Ovary (tissue), 3 donors: ENCODE measurements at regions not wholly inside any gene's neighbourhood (a gene's known extent, or its start where the extent isn't known, plus 50 kb on each side); places are given as distances from the start of the nearest gene placed in this dataset.
"Not testable (repeated sequence)": the region's sequence is repeated elsewhere in the genome, so short reads cannot be mapped to it uniquely, and the experiment has no call there.

Experiments
- CTCF ChIP-seq, 3 donors: fragments of 450-650 bp in 2 of 3; fragments of 200-600 bp in 1 of 3; IDR thresholded peaks; one replicate each; pipeline versions ENCODE4 v1.5.1 to v1.8.0; 2016 to 2022; ENCODE audit warnings: antibody characterized with exemption in 3 of 3, mild to moderate bottlenecking in 1 of 3
- EP300 ChIP-seq: sonication (generic); formaldehyde crosslinking; IDR thresholded peaks from one replicate; pipeline ENCODE4 v1.6.1; 2017; ENCODE audit warnings: antibody characterized with exemption
- POLR2A ChIP-seq: fragments of 450-650 bp; IDR thresholded peaks from one replicate; pipeline ENCODE4 v1.6.1; 2017; ENCODE audit warnings: antibody characterized with exemption, mild to moderate bottlenecking, moderate library complexity
- donor health status: DM: no; HTN: no; CAD: no.

DNA sequence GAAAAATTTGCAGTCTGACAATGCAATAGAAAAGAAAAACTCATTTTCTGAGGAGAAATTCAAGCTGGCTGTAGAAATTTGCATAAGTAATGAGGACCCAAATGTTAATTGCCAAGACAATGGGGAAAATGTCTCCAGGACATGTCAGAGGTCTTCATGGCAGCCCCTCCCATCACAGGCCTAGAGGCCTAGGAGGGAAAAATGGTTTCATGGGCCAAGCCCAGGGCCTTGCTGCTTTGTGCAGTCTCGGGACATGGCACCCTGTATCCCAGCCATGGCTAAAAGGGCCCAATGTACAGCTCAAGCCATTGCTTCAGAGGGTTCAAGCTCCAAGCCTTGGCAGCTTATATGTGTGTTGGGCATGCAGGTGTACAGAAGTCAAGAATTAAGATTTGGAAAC lies 244.9 kb upstream of the ZFP42 start:
- not testable (repeated sequence) for TF ChIP-seq CTCF (IDR thresholded peaks at IDR 0.05); POLR2A; EP300
